Loucy (cell line): ENCODE measurements at regions not wholly inside any gene's neighbourhood (a gene's known extent, or its start where the extent isn't known, plus 50 kb on each side); places are given as distances from the start of the nearest gene placed in this dataset.

Experiments used
- H2AFZ ChIP-seq: fragments of 200-600 bp; sonication (generic); 2 replicates; pipeline ENCODE4 v1.6.0; 2016; ENCODE audit warnings: antibody characterized with exemption, mild to moderate bottlenecking, low read length, moderate library complexity
- H3F3A ChIP-seq: fragments of 200-600 bp; 2 replicates; pipeline ENCODE4 v1.6.0; 2016; ENCODE audit warnings: antibody characterized with exemption, low read depth, mild to moderate bottlenecking
- H3K27me3 ChIP-seq: fragments of 200-600 bp; sonication (generic); 2 replicates; pipeline ENCODE4 v1.6.1; 2014; ENCODE audit warnings: low read length, mild to moderate bottlenecking; ENCODE audit not compliant: insufficient read depth, poor library complexity, severe bottlenecking
- H3K36me3 ChIP-seq: fragments of 200-600 bp; sonication (generic); 2 replicates; pipeline ENCODE4 v1.6.1; 2016; ENCODE audit warnings: low read length; ENCODE audit not compliant: insufficient read depth
- H3K4me1 ChIP-seq: fragments of 200-600 bp; sonication (generic); 2 replicates; pipeline ENCODE4 v1.5.1; 2014; ENCODE audit warnings: low read length, mild to moderate bottlenecking; ENCODE audit not compliant: insufficient read depth, poor library complexity, severe bottlenecking
- H3K4me2 ChIP-seq: fragments of 200-600 bp; sonication (generic); 2 replicates; pipeline ENCODE4 v1.6.0; 2014; ENCODE audit warnings: antibody characterized with exemption, low read length, low read depth, mild to moderate bottlenecking; ENCODE audit not compliant: poor library complexity, severe bottlenecking
- H3K4me3 ChIP-seq: fragments of 200-600 bp; sonication (generic); 2 replicates; pipeline ENCODE4 v1.5.1; 2014; ENCODE audit warnings: low read length, mild to moderate bottlenecking, mixed read lengths; ENCODE audit not compliant: poor library complexity, severe bottlenecking
- H3K79me2 ChIP-seq: fragments of 200-600 bp; sonication (generic); 2 replicates; pipeline ENCODE4 v1.6.1; 2014; ENCODE audit warnings: low read length; ENCODE audit not compliant: insufficient read depth
- H3K9ac ChIP-seq: fragments of 200-600 bp; sonication (generic); 2 replicates; pipeline ENCODE4 v1.6.0; 2014; ENCODE audit warnings: mild to moderate bottlenecking, low read depth, low read length, moderate library complexity; ENCODE audit not compliant: poor library complexity, severe bottlenecking
- H3K9me2 ChIP-seq: fragments of 200-600 bp; sonication (generic); replicated peaks from 2 replicates; pipeline ENCODE4 v1.6.1; 2016; ENCODE audit warnings: low read depth, low read length, mixed read lengths
- H3K9me3 ChIP-seq: fragments of 200-600 bp; sonication (generic); 2 replicates; pipeline ENCODE4 v1.6.1; 2014; ENCODE audit warnings: mild to moderate bottlenecking, antibody characterized with exemption, low read length, low read depth; ENCODE audit not compliant: insufficient read depth
- H4K20me1 ChIP-seq: fragments of 200-600 bp; sonication (generic); 2 replicates; pipeline ENCODE4 v1.6.0; 2014; ENCODE audit warnings: antibody characterized with exemption, low read length, mild to moderate bottlenecking; ENCODE audit not compliant: insufficient read depth, poor library complexity, severe bottlenecking
- EZH2phosphoT487 ChIP-seq: fragments of 200-600 bp; IDR thresholded peaks from 2 replicates; pipeline ENCODE4 v1.6.1; 2018; ENCODE audit warnings: antibody characterized with exemption, mild to moderate bottlenecking, moderate library complexity, borderline replicate concordance
- TF ChIP-seq, protein P1 (sequence below): fragments of 200-600 bp; sonication (generic); conservative IDR thresholded peaks from 2 replicates; pipeline ENCODE4 v1.5.1; 2014; ENCODE audit warnings: mild to moderate bottlenecking, antibody characterized with exemption, low read length

GRCh38 chr2:19461504-19462255 lies 103.3 kb upstream of the OSR1 start:
- no peak overlapping the region for H3K4me3 ChIP-seq
- H3K27me3 ChIP-seq, result no peaks in the 10 kb centered on the region
- H3K36me3 ChIP-seq, result no peaks in the 10 kb centered on the region
- H3K9me3 ChIP-seq, result no peaks in the 10 kb centered on the region
- H3K4me2 ChIP-seq, result no peak overlapping the region
- H3F3A ChIP-seq, result no peaks in the 10 kb centered on the region
- no peak overlapping the region for H3K9ac ChIP-seq
- no peaks in the 10 kb centered on the region for H4K20me1 ChIP-seq
- H2AFZ ChIP-seq, result no peak overlapping the region
- H3K79me2 ChIP-seq, result no peaks in the 10 kb centered on the region
- no peak for TF ChIP-seq EZH2phosphoT487
- TF ChIP-seq, protein P1, sequence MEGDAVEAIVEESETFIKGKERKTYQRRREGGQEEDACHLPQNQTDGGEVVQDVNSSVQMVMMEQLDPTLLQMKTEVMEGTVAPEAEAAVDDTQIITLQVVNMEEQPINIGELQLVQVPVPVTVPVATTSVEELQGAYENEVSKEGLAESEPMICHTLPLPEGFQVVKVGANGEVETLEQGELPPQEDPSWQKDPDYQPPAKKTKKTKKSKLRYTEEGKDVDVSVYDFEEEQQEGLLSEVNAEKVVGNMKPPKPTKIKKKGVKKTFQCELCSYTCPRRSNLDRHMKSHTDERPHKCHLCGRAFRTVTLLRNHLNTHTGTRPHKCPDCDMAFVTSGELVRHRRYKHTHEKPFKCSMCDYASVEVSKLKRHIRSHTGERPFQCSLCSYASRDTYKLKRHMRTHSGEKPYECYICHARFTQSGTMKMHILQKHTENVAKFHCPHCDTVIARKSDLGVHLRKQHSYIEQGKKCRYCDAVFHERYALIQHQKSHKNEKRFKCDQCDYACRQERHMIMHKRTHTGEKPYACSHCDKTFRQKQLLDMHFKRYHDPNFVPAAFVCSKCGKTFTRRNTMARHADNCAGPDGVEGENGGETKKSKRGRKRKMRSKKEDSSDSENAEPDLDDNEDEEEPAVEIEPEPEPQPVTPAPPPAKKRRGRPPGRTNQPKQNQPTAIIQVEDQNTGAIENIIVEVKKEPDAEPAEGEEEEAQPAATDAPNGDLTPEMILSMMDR, result no peak
- no peaks in the 10 kb centered on the region for H3K9me2 ChIP-seq
- no peaks in the 10 kb centered on the region for H3K4me1 ChIP-seq

GRCh38 chr2:19460761-19461160 lies 102.3 kb upstream of the OSR1 start:
- TF ChIP-seq EZH2phosphoT487, result no peak
- TF ChIP-seq, protein P1, result no peak
- no peaks in the 10 kb centered on the region for H3K9me2 ChIP-seq
- no peaks in the 10 kb centered on the region for H3K9me3 ChIP-seq
- H3K4me3 ChIP-seq, result no peak overlapping the region
- H3K36me3 ChIP-seq, result no peaks in the 10 kb centered on the region
- no peaks in the 10 kb centered on the region for H4K20me1 ChIP-seq
- no peaks in the 10 kb centered on the region for H3F3A ChIP-seq
- no peaks in the 10 kb centered on the region for H3K4me1 ChIP-seq
- H3K79me2 ChIP-seq, result no peaks in the 10 kb centered on the region
- no peaks in the 10 kb centered on the region for H3K27me3 ChIP-seq
- no peak overlapping the region for H3K4me2 ChIP-seq
- no peak overlapping the region for H2AFZ ChIP-seq
- H3K9ac ChIP-seq, result no peak overlapping the region

DNA sequence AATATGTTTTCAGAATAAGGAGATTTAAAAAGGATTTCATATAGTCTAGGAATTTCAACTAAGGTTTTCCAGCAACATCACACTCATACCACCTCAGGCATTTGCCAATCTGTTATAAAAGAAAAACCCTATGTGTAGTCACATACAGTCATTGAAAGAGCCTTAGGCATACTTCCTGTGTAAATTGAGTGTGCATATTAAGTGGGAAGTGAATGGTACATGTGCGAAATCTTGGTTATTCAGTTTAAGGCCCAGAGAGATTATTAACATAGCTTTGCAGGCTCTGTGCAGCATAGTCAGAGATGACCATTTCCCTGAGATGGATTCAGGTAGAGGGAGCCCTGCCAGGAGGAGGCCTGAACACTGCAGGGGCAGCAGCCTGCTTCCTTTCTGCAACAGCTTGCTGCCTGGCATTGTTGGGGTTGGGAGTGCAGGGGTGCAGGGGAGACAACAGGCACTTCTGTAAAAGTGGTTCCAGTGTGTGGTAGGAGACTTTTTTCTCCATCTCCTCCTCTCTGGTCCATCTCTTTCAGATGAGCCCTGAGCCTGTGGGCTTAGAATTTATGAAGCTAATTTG lies 100.1 kb upstream of the OSR1 start:
- no peak overlapping the region for H3K4me3 ChIP-seq
- H3F3A ChIP-seq, result no peaks in the 10 kb centered on the region
- TF ChIP-seq, protein P1, result no peak
- TF ChIP-seq EZH2phosphoT487, result no peak
- no peaks in the 10 kb centered on the region for H3K4me1 ChIP-seq
- no peaks in the 10 kb centered on the region for H3K36me3 ChIP-seq
- H4K20me1 ChIP-seq, result no peaks in the 10 kb centered on the region
- no peaks in the 10 kb centered on the region for H3K27me3 ChIP-seq
- no peak overlapping the region for H3K9ac ChIP-seq
- no peak overlapping the region for H3K4me2 ChIP-seq
- H3K9me3 ChIP-seq, result no peaks in the 10 kb centered on the region
- no peak overlapping the region for H2AFZ ChIP-seq
- H3K9me2 ChIP-seq, result no peaks in the 10 kb centered on the region
- H3K79me2 ChIP-seq, result no peaks in the 10 kb centered on the region
